OCI-LY3 (cell line): ENCODE measurements at regions not wholly inside any gene's neighbourhood (a gene's known extent, or its start where the extent isn't known, plus 50 kb on each side); places are given as distances from the start of the nearest gene placed in this dataset.

Experiments
- CTCF ChIP-seq: fragments of 200-600, 300-600 bp; sonication (generic); IDR thresholded peaks from 2 replicates; pipeline ENCODE4 v1.5.1; 2014; ENCODE audit warnings: antibody characterized with exemption, low read length, low read depth
- EZH2phosphoT487 ChIP-seq: fragments of 200-600 bp; shearing (Covaris generic); IDR thresholded peaks from 2 replicates; pipeline ENCODE4 v1.6.1; 2018; ENCODE audit warnings: antibody characterized with exemption, mixed run types, low read depth

GRCh38 chr18:8499810-8500675 is 109.2 kb upstream of the RAB12 start:
- TF ChIP-seq CTCF (no peak), EZH2phosphoT487 (no peak)
